ENCODE measurements at regions not wholly inside any gene's neighbourhood (a gene's known extent, or its start where the extent isn't known, plus 50 kb on each side); places are given as distances from the start of the nearest gene placed in this dataset.

DNA sequence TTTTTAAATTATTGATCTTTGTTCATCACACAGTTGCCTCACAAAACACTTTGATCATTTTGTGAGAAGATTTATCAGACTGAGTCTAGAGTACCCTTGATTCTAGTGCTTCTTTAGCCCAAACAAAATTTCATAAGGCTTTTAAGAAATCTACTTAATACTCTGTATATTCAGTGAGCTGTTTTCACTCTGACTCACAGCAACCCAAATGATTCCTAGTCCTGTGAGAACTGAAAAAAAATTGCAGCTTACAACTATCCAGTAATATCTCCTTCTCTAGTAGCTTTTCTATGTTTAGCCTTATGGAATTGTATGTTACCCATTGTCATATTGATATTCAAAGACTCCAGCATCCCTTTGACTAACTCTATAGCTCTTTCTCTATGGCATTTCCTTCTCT, 915.6 kb downstream of the AMY1C start:
- DNase-seq (ENCODE audit: low spot score) = no peak
- intact Hi-C loops (cut with DNase I) = no loop called here
- no peaks in the 10 kb centered on the region for H3K27me3 ChIP-seq (replicated peaks; ENCODE audit: insufficient read depth)
- no peak overlapping the region for H3K27ac ChIP-seq
- no peaks in the 10 kb centered on the region for H3K36me3 ChIP-seq
- no peak overlapping the region for H3K4me3 ChIP-seq
- H3K4me1 ChIP-seq (replicated peaks) = no peaks in the 10 kb centered on the region
- no peak for TF ChIP-seq POLR2AphosphoS5 (IDR thresholded peaks at IDR 0.05)
- no peak for TF ChIP-seq POLR2A (IDR thresholded peaks at IDR 0.05)
- TF ChIP-seq, protein P1, sequence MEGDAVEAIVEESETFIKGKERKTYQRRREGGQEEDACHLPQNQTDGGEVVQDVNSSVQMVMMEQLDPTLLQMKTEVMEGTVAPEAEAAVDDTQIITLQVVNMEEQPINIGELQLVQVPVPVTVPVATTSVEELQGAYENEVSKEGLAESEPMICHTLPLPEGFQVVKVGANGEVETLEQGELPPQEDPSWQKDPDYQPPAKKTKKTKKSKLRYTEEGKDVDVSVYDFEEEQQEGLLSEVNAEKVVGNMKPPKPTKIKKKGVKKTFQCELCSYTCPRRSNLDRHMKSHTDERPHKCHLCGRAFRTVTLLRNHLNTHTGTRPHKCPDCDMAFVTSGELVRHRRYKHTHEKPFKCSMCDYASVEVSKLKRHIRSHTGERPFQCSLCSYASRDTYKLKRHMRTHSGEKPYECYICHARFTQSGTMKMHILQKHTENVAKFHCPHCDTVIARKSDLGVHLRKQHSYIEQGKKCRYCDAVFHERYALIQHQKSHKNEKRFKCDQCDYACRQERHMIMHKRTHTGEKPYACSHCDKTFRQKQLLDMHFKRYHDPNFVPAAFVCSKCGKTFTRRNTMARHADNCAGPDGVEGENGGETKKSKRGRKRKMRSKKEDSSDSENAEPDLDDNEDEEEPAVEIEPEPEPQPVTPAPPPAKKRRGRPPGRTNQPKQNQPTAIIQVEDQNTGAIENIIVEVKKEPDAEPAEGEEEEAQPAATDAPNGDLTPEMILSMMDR (IDR thresholded peaks at IDR 0.05) = no peak
- no peaks in the 10 kb centered on the region for H3K9me3 ChIP-seq

DNA sequence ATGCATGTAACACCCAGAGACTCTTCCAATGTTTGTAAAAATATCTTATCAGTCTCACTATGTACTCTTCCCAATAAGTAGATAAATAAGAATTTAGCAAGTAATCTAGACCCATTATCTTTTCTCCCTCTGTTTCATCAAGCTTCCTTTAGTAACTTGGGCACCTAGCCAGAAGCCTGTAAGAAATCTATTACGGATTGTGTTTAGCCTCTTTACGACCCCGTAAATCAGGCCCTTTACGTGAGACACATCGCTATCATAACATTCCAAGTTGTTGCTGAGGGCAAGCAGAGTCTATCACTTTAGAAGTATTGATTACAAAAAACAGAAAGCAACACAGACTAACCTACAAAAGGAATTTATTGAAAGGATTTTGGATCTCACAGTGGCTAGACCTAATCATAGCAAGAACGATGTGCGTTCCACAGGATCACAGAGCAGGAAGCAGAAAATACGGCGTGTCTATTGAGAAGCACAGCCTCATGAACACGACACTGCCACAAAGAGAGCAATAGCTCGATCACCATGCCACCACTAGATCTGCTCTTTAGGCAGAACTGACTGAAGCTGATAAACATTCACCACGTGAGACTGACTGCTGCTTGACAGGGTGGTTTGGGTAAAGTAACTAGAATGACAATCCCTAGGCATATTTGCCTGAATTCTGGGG, 922.1 kb downstream of the AMY1C start:
- intact Hi-C loops (cut with DNase I) = no loop called here
- Histone ChIP-seq H3K4me3 (no peak overlapping the region), H3K27me3 (replicated peaks; ENCODE audit: insufficient read depth) (no peaks in the 10 kb centered on the region), H3K27ac (no peak overlapping the region), H3K9me3 (no peaks in the 10 kb centered on the region), H3K4me1 (replicated peaks) (no peaks in the 10 kb centered on the region), H3K36me3 (no peaks in the 10 kb centered on the region)
- no peak for DNase-seq (ENCODE audit: low spot score)
- WGBS = 19% methylated on average over 12 of the region's 12 CpGs
- TF ChIP-seq POLR2A (IDR thresholded peaks at IDR 0.05) (no peak), POLR2AphosphoS5 (IDR thresholded peaks at IDR 0.05) (no peak)
- TF ChIP-seq, protein P1 (IDR thresholded peaks at IDR 0.05) = no peak

DNA sequence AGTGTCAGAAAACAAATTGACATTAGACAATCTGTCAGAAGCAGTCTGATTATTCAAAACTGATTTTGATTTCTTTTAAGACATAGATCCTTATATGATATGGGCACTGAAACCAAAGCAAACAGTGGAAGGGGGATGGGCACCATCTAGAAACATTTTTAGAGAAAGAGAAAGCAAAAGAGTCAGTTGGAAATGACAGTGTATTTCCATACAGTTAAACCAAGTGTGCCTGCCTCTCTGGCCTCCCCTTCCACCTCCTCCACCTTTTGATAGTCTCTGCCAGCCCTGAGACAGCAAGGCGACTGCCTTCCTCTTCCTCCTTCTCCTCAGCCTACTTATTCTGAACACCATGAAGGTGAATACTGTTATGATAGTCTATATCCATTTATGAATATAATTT, 949.7 kb downstream of the AMY1C start:
- H3K36me3 ChIP-seq = no peaks in the 10 kb centered on the region
- no peaks in the 10 kb centered on the region for H3K27me3 ChIP-seq (replicated peaks; ENCODE audit: insufficient read depth)
- no peak overlapping the region for H3K4me3 ChIP-seq
- no peak overlapping the region for H3K27ac ChIP-seq
- no peak for DNase-seq (ENCODE audit: low spot score)
- TF ChIP-seq, protein P1 (IDR thresholded peaks at IDR 0.05) = no peak
- TF ChIP-seq POLR2AphosphoS5 (IDR thresholded peaks at IDR 0.05) (no peak), POLR2A (IDR thresholded peaks at IDR 0.05) (no peak)
- 93% methylated on average over 1 of the region's 1 CpG for WGBS
- no peaks in the 10 kb centered on the region for H3K4me1 ChIP-seq (replicated peaks)
- H3K9me3 ChIP-seq = no peaks in the 10 kb centered on the region
- intact Hi-C loops (cut with DNase I) = no loop called here

DNA sequence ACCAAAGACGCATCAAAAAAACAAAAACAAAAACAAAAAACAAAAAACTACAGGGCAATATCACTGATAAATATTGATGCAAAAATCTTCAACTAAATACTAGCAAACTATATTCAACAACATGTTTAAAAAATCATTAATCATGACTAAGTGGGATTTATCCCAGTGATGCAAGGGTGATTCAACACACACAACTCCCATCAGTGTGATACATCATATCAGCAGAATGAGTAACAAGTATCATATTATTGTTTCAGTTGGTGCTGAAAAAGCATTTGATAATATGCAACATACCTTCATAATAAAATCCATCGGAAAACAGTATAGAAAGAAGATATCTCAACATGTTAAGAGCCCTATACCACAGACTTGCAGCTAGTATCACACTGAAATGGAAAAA, 953.0 kb downstream of the AMY1C start:
- intact Hi-C loops (cut with DNase I) = no loop called here
- TF ChIP-seq, protein P1 (IDR thresholded peaks at IDR 0.05) = no peak
- TF ChIP-seq POLR2A (IDR thresholded peaks at IDR 0.05) = no peak
- TF ChIP-seq POLR2AphosphoS5 (IDR thresholded peaks at IDR 0.05) = no peak

DNA sequence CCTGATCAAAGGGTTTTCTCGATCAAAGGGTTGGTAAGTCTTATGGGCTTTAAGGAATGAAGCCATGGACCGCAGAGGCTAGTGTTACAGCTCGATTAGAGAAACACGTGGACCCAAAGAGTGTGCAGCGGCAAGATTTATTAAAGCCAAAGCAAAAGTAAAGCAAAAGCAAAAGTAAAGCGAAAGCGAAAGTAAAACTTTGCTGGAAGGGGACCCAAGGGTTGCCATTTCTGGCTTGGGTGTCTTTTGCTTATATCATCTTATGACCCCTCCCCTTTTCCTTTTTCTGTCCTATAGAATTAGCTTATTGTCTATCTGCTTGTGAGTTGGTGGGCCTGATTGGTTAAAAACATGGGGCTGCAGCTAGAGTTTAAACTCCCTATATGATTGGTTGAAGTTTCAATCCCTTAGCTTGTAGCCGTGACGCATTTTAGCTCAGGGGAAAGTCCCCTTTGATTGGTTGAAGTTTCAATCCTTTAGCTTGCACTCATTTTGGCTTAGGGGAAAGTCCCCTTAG, 957.0 kb downstream of the AMY1C start:
- Histone ChIP-seq H3K4me1 (replicated peaks) (no peaks in the 10 kb centered on the region), H3K9me3 (no peaks in the 10 kb centered on the region), H3K27ac (no peak overlapping the region), H3K27me3 (replicated peaks; ENCODE audit: insufficient read depth) (no peaks in the 10 kb centered on the region), H3K4me3 (no peak overlapping the region), H3K36me3 (no peaks in the 10 kb centered on the region)
- no peak for DNase-seq (ENCODE audit: low spot score)
- TF ChIP-seq POLR2AphosphoS5 (IDR thresholded peaks at IDR 0.05) (no peak), POLR2A (IDR thresholded peaks at IDR 0.05) (no peak)
- TF ChIP-seq, protein P1 (IDR thresholded peaks at IDR 0.05) = no peak
- intact Hi-C loops (cut with DNase I) = no loop called here
- 96% methylated on average over 9 of the region's 9 CpGs for WGBS

More for the DNA sequence above, 953.0 kb downstream of the AMY1C start:
- Histone ChIP-seq H3K4me1 (replicated peaks) (no peaks in the 10 kb centered on the region), H3K36me3 (no peaks in the 10 kb centered on the region), H3K27ac (no peak overlapping the region), H3K9me3 (no peaks in the 10 kb centered on the region), H3K4me3 (no peak overlapping the region), H3K27me3 (replicated peaks; ENCODE audit: insufficient read depth) (no peaks in the 10 kb centered on the region)
- WGBS = 93% methylated on average over 2 of the region's 2 CpGs
- DNase-seq (ENCODE audit: low spot score) = no peak
